ENCODE measurements at regions not wholly inside any gene's neighbourhood (a gene's known extent, or its start where the extent isn't known, plus 50 kb on each side); places are given as distances from the start of the nearest gene placed in this dataset.

- DNase-seq, result no peak
Measured at GRCh38 chr1:187091666-187092065, 262.9 kb downstream of the PLA2G4A start.

- DNase-seq, result peak; percentile 41
Measured at GRCh38 chr1:187092104-187092503, 263.4 kb downstream of the PLA2G4A start.

- no peak for DNase-seq
Measured at GRCh38 chr1:187096689-187097088, 267.9 kb downstream of the PLA2G4A start.

GRCh38 chr1:187110351-187110750 is 281.6 kb downstream of the PLA2G4A start:
- no peak for DNase-seq

GRCh38 chr1:187114792-187115191 is 286.0 kb downstream of the PLA2G4A start:
- no peak for DNase-seq

GRCh38 chr1:187121661-187122060 is 292.9 kb downstream of the PLA2G4A start:
- no peak for DNase-seq

GRCh38 chr1:187122566-187122965 is 293.8 kb downstream of the PLA2G4A start:
- DNase-seq, result no peak

GRCh38 chr1:187129132-187129531 is 300.4 kb downstream of the PLA2G4A start:
- no peak for DNase-seq

GRCh38 chr1:187143783-187144182 is 315.0 kb downstream of the PLA2G4A start:
- DNase-seq, result no peak

- no peak for DNase-seq
Measured at GRCh38 chr1:187146388-187146787, 317.6 kb downstream of the PLA2G4A start.

GRCh38 chr1:187151555-187151954 is 322.8 kb downstream of the PLA2G4A start:
- no peak for DNase-seq

- DNase-seq, result no peak
Measured at GRCh38 chr1:187153047-187153446, 324.3 kb downstream of the PLA2G4A start.

GRCh38 chr1:187157115-187157514 is 328.4 kb downstream of the PLA2G4A start:
- no peak for DNase-seq

- no peak for DNase-seq
Measured at GRCh38 chr1:187157552-187157951, 328.8 kb downstream of the PLA2G4A start.

GRCh38 chr1:187167555-187167954 is 338.8 kb downstream of the PLA2G4A start:
- no peak for DNase-seq

- DNase-seq, result no peak
Measured at GRCh38 chr1:187168297-187168696, 339.5 kb downstream of the PLA2G4A start.

- DNase-seq, result no peak
Measured at GRCh38 chr1:187185389-187185788, 356.6 kb downstream of the PLA2G4A start.

- no peak for DNase-seq
Measured at GRCh38 chr1:187197685-187198084, 368.9 kb downstream of the PLA2G4A start.

GRCh38 chr1:187203257-187203656 is 374.5 kb downstream of the PLA2G4A start:
- DNase-seq, result no peak

- no peak for DNase-seq
Measured at GRCh38 chr1:187212377-187212776, 383.6 kb downstream of the PLA2G4A start.

- no peak for DNase-seq
Measured at GRCh38 chr1:187226396-187226795, 397.6 kb downstream of the PLA2G4A start.

- no peak for DNase-seq
Measured at GRCh38 chr1:187228790-187229189, 400.0 kb downstream of the PLA2G4A start.

GRCh38 chr1:187229496-187229895 is 400.7 kb downstream of the PLA2G4A start:
- DNase-seq, result no peak

- DNase-seq, result no peak
Measured at GRCh38 chr1:187234706-187235105, 406.0 kb downstream of the PLA2G4A start.

GRCh38 chr1:187236199-187236598 is 407.4 kb downstream of the PLA2G4A start:
- DNase-seq, result no peak

GRCh38 chr1:187236676-187237075 is 407.9 kb downstream of the PLA2G4A start:
- DNase-seq, result no peak
